ENCODE measurements at regions not wholly inside any gene's neighbourhood (a gene's known extent, or its start where the extent isn't known, plus 50 kb on each side); places are given as distances from the start of the nearest gene placed in this dataset.

DNA sequence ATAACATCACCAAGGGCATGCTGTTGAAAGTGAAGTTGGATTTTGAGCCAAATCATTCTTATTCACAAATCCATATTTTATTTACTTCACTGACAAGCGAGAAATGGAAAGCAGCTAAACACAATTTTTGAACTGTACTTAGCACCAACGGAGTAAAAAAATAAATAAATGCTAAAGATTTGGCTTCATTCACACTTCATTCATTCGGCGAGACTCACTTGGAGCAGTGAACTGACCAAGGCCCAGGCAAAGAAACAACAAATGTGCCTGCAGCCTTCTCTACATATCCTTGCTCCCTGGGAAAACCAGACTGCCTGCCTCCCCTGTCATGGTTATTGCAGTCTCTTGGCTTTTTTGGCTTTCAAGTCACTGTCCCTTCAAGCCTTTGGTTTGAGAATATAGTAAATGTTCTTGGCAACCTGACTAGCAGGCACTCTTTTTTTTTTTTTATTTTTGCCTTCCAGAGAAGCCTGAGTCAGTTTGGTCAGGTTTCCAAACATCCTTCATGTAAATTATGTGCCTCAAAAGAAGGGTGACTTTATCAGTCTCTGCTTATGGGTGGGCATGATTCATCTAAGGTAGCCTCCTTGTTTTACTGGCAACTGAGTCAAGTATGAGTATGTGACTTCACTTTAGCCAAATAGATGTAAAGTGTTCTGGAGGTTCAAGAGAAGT lies 177.6 kb upstream of the MEOX2 start:
- ATAC-seq (no peak), DNase-seq (ENCODE audit: low read depth, low spot score) (no peak)
- H3K27ac ChIP-seq (ENCODE audit: low read length) = no peak overlapping the region
- no peaks in the 10 kb centered on the region for H3K4me1 ChIP-seq (ENCODE audit: control insufficient read depth, insufficient read depth, low read length)
- no TSS peak for BruUV-seq (replicated peaks)
- no peaks in the 10 kb centered on the region for H3K27me3 ChIP-seq (ENCODE audit: control insufficient read depth, insufficient read depth, low read length)
- H3K36me3 ChIP-seq (ENCODE audit: control insufficient read depth, insufficient read depth, low read length) = no peaks in the 10 kb centered on the region
- POLR2A ChIA-PET = no interaction called here
- H3K4me3 ChIP-seq (ENCODE audit: low read depth in 2 of 2, low read length in 2 of 2) = no peak overlapping the region
- in situ Hi-C loops (cut with HindIII; ENCODE audit: low pct_unique_long_range_greater_than_20kb, low sequenced_read_pairs) = no loop called here
- intact Hi-C loops (cut with micrococcal nuclease; ENCODE audit: unreplicated experiment) = no loop called here
- H3K9me3 ChIP-seq (ENCODE audit: control insufficient read depth, insufficient read depth, low read depth, low read length) = peaks cover 4% of the 10 kb centered on the region; the same call in 1 of the 2 replicates
- TF ChIP-seq, protein P1, sequence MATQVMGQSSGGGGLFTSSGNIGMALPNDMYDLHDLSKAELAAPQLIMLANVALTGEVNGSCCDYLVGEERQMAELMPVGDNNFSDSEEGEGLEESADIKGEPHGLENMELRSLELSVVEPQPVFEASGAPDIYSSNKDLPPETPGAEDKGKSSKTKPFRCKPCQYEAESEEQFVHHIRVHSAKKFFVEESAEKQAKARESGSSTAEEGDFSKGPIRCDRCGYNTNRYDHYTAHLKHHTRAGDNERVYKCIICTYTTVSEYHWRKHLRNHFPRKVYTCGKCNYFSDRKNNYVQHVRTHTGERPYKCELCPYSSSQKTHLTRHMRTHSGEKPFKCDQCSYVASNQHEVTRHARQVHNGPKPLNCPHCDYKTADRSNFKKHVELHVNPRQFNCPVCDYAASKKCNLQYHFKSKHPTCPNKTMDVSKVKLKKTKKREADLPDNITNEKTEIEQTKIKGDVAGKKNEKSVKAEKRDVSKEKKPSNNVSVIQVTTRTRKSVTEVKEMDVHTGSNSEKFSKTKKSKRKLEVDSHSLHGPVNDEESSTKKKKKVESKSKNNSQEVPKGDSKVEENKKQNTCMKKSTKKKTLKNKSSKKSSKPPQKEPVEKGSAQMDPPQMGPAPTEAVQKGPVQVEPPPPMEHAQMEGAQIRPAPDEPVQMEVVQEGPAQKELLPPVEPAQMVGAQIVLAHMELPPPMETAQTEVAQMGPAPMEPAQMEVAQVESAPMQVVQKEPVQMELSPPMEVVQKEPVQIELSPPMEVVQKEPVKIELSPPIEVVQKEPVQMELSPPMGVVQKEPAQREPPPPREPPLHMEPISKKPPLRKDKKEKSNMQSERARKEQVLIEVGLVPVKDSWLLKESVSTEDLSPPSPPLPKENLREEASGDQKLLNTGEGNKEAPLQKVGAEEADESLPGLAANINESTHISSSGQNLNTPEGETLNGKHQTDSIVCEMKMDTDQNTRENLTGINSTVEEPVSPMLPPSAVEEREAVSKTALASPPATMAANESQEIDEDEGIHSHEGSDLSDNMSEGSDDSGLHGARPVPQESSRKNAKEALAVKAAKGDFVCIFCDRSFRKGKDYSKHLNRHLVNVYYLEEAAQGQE (IDR thresholded peaks at IDR 0.05; ENCODE audit: insufficient read depth in 1 of 2, low read depth in 2 of 2, low read length in 1 of 2) = no peak
- no peak for TF ChIP-seq TCF7L2 (IDR thresholded peaks at IDR 0.05; ENCODE audit: low read depth, low read length)
- no peak for TF ChIP-seq POLR2AphosphoS5 (IDR thresholded peaks at IDR 0.05; ENCODE audit: low read depth, low read length)
- TF ChIP-seq, protein P2, sequence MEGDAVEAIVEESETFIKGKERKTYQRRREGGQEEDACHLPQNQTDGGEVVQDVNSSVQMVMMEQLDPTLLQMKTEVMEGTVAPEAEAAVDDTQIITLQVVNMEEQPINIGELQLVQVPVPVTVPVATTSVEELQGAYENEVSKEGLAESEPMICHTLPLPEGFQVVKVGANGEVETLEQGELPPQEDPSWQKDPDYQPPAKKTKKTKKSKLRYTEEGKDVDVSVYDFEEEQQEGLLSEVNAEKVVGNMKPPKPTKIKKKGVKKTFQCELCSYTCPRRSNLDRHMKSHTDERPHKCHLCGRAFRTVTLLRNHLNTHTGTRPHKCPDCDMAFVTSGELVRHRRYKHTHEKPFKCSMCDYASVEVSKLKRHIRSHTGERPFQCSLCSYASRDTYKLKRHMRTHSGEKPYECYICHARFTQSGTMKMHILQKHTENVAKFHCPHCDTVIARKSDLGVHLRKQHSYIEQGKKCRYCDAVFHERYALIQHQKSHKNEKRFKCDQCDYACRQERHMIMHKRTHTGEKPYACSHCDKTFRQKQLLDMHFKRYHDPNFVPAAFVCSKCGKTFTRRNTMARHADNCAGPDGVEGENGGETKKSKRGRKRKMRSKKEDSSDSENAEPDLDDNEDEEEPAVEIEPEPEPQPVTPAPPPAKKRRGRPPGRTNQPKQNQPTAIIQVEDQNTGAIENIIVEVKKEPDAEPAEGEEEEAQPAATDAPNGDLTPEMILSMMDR (IDR thresholded peaks at IDR 0.05) = no peak
- TF ChIP-seq SIN3A (IDR thresholded peaks at IDR 0.05; ENCODE audit: borderline replicate concordance, insufficient read depth, low read depth, low read length) = no peak
- CTCF ChIA-PET = no interaction called here

DNA sequence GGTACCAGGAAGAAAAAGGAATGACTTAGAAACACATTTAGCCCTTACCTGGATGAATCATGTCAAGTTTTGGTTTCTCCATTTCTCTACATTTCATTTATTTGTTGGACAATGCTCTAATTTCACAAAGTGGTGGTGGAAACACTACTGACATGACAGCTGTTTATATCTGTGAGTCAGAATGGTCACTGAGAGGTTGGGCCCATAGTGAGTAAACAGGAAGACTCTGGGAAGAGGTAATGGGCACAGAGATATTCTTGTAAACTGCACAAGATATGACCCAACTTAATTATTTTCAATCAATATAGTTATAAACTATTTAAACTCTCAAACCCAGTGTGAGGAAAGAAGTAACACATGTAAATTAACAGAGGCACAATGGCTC lies 176.3 kb upstream of the MEOX2 start:
- BruUV-seq (replicated peaks) = no TSS peak
- ATAC-seq (no peak), DNase-seq (ENCODE audit: low read depth, low spot score) (no peak)
- intact Hi-C loops (cut with micrococcal nuclease; ENCODE audit: unreplicated experiment) = no loop called here
- no peak overlapping the region for H3K27ac ChIP-seq (ENCODE audit: low read length)
- POLR2A ChIA-PET = no interaction called here
- CTCF ChIA-PET = no interaction called here
- in situ Hi-C loops (cut with HindIII; ENCODE audit: low pct_unique_long_range_greater_than_20kb, low sequenced_read_pairs) = no loop called here
- no peak for TF ChIP-seq SIN3A (IDR thresholded peaks at IDR 0.05; ENCODE audit: borderline replicate concordance, insufficient read depth, low read depth, low read length)
- no peak for TF ChIP-seq TCF7L2 (IDR thresholded peaks at IDR 0.05; ENCODE audit: low read depth, low read length)
- TF ChIP-seq, protein P1 (IDR thresholded peaks at IDR 0.05; ENCODE audit: insufficient read depth in 1 of 2, low read depth in 2 of 2, low read length in 1 of 2) = no peak
- TF ChIP-seq POLR2AphosphoS5 (IDR thresholded peaks at IDR 0.05; ENCODE audit: low read depth, low read length) = no peak
- no peak overlapping the region for H3K4me3 ChIP-seq (ENCODE audit: low read depth in 2 of 2, low read length in 2 of 2)
- H3K27me3 ChIP-seq (ENCODE audit: control insufficient read depth, insufficient read depth, low read length) = no peaks in the 10 kb centered on the region
- H3K4me1 ChIP-seq (ENCODE audit: control insufficient read depth, insufficient read depth, low read length) = no peaks in the 10 kb centered on the region
- peaks cover 5% of the 10 kb centered on the region; the same call in 1 of the 2 replicates for H3K9me3 ChIP-seq (ENCODE audit: control insufficient read depth, insufficient read depth, low read depth, low read length)
- no peaks in the 10 kb centered on the region for H3K36me3 ChIP-seq (ENCODE audit: control insufficient read depth, insufficient read depth, low read length)

Data from Panc1 (cell line).